ENCODE measurements at regions not wholly inside any gene's neighbourhood (a gene's known extent, or its start where the extent isn't known, plus 50 kb on each side); places are given as distances from the start of the nearest gene placed in this dataset.

GRCh38 chr7:115306586-115306985, 384.7 kb downstream of the MDFIC start (continued):
- TF ChIP-seq POU6F1 (CRISPR knock-in tag; IDR thresholded peaks at IDR 0.05; ENCODE audit: borderline replicate concordance, low read depth) = no peak
- no peak for TF ChIP-seq SNAI2 (CRISPR knock-in tag; IDR thresholded peaks at IDR 0.05)
- no peak for TF ChIP-seq TSHZ2 (CRISPR knock-in tag; IDR thresholded peaks at IDR 0.05)
- no peak for TF ChIP-seq ZNF70 (CRISPR knock-in tag; IDR thresholded peaks at IDR 0.05)

- TF ChIP-seq BACH2 (CRISPR knock-in tag; IDR thresholded peaks at IDR 0.05; ENCODE audit: borderline replicate concordance) = no peak
- TF ChIP-seq RARB (CRISPR knock-in tag; IDR thresholded peaks at IDR 0.05) = no peak
- TF ChIP-seq GLIS3 (CRISPR knock-in tag; IDR thresholded peaks at IDR 0.05) = no peak
- no peak for TF ChIP-seq CREB5 (CRISPR knock-in tag; IDR thresholded peaks at IDR 0.05; ENCODE audit: low read depth)
- no peak for TF ChIP-seq POU6F1 (CRISPR knock-in tag; IDR thresholded peaks at IDR 0.05; ENCODE audit: borderline replicate concordance, low read depth)
- no peak for TF ChIP-seq CSDC2 (CRISPR knock-in tag; IDR thresholded peaks at IDR 0.05)
- no peak for TF ChIP-seq ESRRG (CRISPR knock-in tag; IDR thresholded peaks at IDR 0.05)
- no peak for TF ChIP-seq PATZ1 (CRISPR knock-in tag; IDR thresholded peaks at IDR 0.05; ENCODE audit: borderline replicate concordance)
- TF ChIP-seq ZNF565 (CRISPR knock-in tag; conservative IDR thresholded peaks at IDR 0.05; ENCODE audit: low read depth) = no peak
- no peak for TF ChIP-seq CSRNP3 (CRISPR knock-in tag; IDR thresholded peaks at IDR 0.05)
- peak; percentile 57 for ATAC-seq
Observed at GRCh38 chr7:115300231-115300870, 378.5 kb downstream of the MDFIC start.

- peak; percentile 50 for ATAC-seq
- TF ChIP-seq ZNF70 (CRISPR knock-in tag; IDR thresholded peaks at IDR 0.05) (no peak), GLIS3 (CRISPR knock-in tag; IDR thresholded peaks at IDR 0.05) (no peak), PATZ1 (CRISPR knock-in tag; IDR thresholded peaks at IDR 0.05; ENCODE audit: borderline replicate concordance) (no peak), ISL1 (CRISPR knock-in tag; IDR thresholded peaks at IDR 0.05) (no peak), CSDC2 (CRISPR knock-in tag; IDR thresholded peaks at IDR 0.05) (no peak), BACH2 (CRISPR knock-in tag; IDR thresholded peaks at IDR 0.05; ENCODE audit: borderline replicate concordance) (no peak), TOX (CRISPR knock-in tag; IDR thresholded peaks at IDR 0.05; ENCODE audit: borderline replicate concordance) (no peak), SNAI2 (CRISPR knock-in tag; IDR thresholded peaks at IDR 0.05) (no peak), ZNF8 (CRISPR knock-in tag; IDR thresholded peaks at IDR 0.05) (no peak), ESRRG (CRISPR knock-in tag; IDR thresholded peaks at IDR 0.05) (no peak), ZNF565 (CRISPR knock-in tag; conservative IDR thresholded peaks at IDR 0.05; ENCODE audit: low read depth) (no peak), TSHZ2 (CRISPR knock-in tag; IDR thresholded peaks at IDR 0.05) (no peak), ARNTL (CRISPR knock-in tag; IDR thresholded peaks at IDR 0.05; ENCODE audit: borderline replicate concordance, low read depth) (no peak), TCF4 (CRISPR knock-in tag; IDR thresholded peaks at IDR 0.05; ENCODE audit: borderline replicate concordance) (no peak), ZC3H10 (CRISPR knock-in tag; IDR thresholded peaks at IDR 0.05) (no peak)
Observed at GRCh38 chr7:115299397-115300037, 377.6 kb downstream of the MDFIC start.

All from SK-N-SH treated with all-trans-retinoic acid at 6 μM for 48 hours (cell line).